Activated T-cell treated with anti-CD3 and anti-CD28 coated beads for 4 hours (primary cell): ENCODE measurements at regions not wholly inside any gene's neighbourhood (a gene's known extent, or its start where the extent isn't known, plus 50 kb on each side); places are given as distances from the start of the nearest gene placed in this dataset.
"Not testable (repeated sequence)": the region's sequence is repeated elsewhere in the genome, so short reads cannot be mapped to it uniquely, and the experiment has no call there.

ENCODE experiments used
- DNase-seq: peaks from one replicate; pipeline ENCODE4 v3.0.0-alpha.2; 2020

DNA sequence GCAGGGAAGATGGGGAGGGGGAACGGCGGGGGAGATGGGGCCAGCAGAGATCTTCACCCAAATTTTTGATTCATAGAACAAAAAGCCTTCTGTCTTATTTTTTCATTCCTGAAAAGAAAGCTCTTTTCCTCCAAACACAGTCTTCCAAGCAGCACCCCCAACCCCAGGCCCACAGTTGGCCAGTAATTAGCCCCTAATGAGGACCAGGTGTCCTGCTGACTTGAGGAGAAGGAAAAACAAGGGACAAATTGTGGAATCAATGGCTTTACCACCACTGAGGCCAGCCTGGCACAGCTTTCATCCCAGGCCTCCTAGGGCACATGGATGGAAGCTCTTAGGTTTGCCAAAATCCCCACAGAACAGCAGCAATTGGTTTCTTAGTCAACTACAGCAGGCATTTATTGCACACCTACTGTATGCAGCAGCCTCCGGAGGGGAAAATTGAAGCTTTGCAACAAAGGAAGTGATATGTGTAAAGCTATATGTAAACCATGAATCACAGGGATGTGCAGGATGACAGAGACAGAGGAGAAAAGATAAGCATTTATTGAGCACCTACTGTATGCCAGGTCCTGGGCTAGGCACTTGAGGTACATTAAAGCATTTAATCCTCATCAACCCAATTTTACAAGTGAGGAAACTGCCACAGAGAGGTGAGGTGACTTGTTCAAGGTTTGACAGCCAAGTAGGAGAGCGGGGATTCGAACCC is 199.5 kb downstream of the TBC1D2B start:
- no peak for DNase-seq

DNA sequence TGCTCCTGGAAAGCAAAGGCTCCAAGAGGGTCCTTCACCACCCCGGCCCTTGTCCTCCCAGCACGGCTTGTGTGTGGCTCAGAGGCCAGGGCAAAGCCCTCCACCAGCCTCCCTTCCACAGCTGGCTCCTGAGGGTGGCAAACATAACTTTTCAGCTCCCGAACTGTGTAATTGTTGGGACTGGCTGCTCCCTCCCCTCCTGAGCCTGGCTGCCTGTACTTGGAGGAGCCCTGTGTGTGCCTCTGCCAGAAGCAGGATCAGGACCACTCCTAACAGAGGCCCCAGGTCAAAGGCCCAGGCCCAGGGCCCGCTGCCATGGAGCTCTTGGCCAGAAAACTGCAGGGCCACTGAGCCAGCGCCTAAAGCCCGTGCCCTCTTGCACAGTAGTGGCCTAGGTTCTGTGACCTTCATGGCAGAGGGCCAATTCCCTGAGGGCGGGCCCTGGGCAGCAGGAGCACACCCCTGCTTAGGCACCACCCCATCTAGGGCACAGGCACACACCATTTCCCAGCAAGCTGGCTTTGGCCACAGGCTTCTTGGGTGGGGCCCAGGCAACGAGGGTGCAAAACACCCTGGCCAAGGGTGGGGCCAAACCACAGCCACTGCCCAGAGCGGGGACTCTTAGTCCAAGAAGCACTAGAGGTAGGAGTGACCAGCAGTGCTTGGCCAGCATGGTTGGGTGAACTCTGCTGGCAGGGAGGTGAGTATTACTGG is 201.2 kb downstream of the TBC1D2B start:
- not testable (repeated sequence) for DNase-seq

DNA sequence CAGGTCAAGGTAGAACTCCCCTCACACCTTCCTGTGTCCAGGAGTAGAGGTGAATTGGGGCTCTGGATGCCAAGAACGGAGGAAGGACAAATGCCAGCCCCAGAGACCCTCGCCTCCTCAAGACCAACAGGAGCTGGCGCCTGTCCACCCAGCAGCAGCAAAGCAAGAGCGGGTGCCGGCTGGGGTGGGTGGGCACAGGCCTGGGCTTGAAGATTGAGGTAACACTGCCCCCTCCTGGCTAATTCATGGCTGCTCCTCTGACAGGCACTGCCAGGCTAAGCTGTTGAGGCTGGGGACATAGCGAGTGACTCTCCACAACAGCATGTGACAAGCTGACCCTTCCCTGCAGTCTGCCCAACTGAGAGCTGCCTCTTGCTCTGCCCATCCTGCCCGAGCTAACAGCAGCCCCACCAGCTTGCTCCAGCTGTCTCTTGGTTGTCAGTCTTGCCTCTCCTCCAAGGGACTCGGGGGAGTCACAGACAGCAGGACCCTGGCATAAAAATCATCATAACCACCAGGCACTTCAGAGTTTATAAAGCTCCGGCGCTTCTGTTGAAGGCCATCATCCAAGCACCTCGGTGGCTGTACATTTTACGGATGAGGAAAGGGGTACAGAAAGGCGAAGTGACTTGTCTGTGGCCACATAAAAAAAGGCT is 202.3 kb downstream of the TBC1D2B start:
- peak; percentile 16 for DNase-seq

DNA sequence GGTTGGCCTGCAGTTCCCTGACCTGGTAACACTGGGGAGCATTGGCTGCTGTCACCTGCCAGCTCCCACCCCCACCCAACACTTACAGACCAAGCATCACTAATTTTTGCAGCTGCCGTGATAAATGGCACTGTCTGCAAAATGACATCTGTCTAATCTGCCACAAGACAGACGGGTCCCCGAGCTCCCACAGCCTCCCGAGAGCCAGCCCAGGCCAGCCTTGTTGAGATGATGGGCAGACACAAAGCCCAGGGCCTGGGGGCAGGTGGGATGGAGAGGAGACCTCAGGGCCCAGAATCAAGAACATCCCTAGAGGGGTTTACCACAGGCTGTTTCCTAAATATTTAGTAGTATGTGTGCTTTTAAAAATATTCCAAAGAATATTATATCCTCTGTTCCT is 203.4 kb downstream of the TBC1D2B start:
- no peak for DNase-seq

- not testable (repeated sequence) for DNase-seq
Measured at GRCh38 chr15:77872521-77873425, 204.7 kb downstream of the TBC1D2B start.

DNA sequence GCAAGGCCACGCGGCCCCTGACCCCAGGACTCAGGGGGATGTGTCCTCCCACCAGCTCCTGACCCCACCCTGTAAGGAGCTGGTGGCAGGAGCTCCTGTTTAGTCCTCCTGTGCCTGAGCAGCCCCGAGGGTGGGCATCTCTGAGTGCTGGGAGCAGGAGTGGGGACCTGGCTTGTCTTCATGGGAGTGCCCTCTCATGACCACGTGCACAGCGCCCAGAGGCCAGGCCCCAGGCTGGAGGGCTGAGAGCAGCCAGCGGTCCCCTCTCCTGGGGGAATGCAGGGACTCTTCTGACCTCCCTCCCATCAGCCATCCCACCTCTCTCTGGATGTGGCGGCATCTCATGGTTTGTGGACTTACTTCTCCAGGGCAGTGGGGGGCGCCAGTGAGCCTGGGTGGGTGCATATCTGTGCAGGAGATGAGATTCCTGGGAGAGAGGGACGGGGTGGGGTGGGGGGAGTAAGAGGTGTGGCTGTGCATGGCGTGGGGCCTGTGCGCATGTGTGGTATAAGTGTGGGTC is 205.6 kb downstream of the TBC1D2B start:
- no peak for DNase-seq

DNA sequence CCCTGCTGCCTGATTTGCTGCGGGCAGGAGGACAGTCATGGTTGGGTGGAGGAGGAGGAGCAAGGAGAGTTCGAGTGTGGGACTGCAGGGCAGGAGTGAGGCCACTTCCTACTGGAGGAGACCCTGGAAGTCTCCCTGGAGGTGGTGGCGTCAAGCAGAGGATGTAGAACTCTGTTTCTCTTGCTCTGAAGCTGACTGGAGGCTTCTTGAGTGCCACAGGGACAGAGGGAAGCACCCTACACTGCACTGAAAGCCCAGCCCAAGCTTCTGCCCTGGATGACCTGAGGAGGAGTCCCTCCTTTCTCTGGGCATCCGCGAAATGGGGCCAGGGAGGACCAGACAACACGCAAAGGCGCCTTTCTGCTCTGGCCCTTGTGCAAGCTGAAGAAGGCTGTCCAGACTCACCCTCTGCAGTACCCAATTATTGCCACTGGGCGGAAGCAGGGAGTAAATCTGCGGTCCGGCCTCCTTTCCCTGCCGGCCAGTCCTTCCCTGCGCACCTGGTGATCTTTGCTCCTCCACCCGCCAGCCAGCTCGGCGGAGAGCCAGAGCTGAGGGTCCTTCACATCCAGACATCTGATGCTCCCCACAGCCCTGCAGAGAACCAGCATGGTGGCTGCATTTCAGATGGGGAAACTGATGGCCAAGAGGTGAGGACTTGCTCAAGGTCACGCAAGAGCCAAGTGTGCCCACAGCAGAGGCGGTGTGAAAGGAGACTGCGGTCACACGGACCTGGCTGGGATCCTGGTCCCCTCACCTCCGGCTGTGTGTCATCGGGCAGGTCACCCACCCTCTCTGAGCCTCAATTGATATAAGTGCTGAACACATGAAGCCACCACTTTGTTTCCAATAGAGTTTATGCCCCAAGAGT is 207.1 kb downstream of the TBC1D2B start:
- peak; percentile 5 for DNase-seq

GRCh38 chr15:77869021-77869895 is 208.3 kb downstream of the TBC1D2B start:
- DNase-seq, result no peak

- not testable (repeated sequence) for DNase-seq
Measured at GRCh38 chr15:77868048-77868629, 209.4 kb downstream of the TBC1D2B start.

DNA sequence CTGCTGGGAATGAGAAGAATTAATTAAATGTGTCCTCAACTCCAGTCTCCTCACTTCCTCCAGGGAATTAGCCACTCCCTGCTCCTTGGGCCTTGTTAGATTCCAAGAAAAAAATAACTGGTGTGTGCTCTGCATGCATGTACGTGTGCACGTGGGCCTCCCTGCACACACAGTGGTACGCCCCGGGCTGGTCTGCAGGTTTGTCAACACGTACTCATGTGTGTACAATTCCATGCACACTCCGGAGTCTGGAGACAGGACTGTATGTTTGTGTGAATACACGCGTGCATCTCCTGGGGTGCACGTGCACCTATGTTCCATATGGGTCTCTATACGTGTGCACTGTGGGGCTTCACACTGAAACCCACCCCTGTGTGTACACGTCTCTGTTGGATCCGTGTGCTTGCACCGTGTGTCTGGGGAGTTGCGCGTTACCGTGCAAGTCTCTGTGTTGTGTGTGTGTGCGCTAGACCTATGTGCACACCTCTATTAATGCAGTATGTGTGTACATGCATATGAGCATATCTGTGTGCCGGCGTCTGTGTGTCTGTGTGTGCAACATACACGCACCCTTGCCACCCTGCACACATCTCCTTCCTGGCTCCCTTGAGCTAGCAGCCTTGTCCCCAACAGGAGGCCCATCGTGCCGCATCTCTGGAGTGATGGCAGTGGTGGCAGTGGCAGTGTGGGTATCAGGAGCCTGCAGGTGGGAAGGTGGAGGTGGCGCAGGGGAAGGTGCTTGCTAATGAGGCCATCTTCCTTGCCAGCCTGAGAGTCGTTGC is 210.1 kb downstream of the TBC1D2B start:
- DNase-seq, result no peak

GRCh38 chr15:77866596-77867125 is 210.8 kb downstream of the TBC1D2B start:
- no peak for DNase-seq

DNA sequence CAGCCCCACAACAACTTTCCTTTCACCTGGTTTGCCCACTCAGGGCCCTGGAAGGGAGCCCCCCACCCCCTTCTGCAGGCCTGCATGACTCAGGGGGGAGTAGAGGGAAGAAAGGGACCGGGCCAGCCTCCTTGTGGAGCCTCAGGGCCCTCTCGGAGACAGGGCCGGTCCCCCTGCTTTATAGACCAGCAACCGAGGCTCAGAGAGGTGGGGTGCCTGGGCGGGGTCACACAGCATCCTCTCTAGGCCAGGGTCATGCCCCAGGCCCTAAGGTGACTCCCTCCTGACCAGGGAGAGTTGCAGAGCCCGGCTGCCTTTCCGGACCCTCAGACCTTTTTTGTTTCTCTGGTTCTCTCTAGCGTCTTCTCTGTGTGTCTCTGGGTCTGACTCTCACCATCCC is 211.3 kb downstream of the TBC1D2B start:
- no peak for DNase-seq

DNA sequence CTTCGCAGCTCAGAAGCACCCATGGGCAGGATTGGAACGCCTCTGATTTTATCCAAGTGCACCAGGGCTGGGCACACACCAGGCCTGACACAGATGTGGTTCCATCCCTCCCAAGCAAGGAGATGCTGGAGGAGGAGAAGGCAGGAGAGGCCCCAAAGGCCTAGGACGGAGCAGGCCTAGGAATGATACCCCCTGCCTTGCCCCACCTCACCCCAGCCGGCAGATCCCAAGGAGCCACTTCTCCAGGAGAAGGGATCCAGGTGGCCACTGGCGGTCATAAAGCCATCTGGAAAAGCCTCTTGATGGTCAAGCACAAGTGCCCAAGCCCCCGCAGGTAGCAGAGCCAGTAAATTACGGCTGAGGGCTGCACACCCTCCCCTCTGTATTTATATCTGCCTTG is 211.8 kb downstream of the TBC1D2B start:
- DNase-seq, result no peak

- DNase-seq, result no peak
Measured at GRCh38 chr15:77865106-77865610, 212.4 kb downstream of the TBC1D2B start.

- DNase-seq, result no peak
Measured at GRCh38 chr15:77864211-77865105, 213.1 kb downstream of the TBC1D2B start.

GRCh38 chr15:77863491-77864105 is 213.9 kb downstream of the TBC1D2B start:
- DNase-seq, result no peak

DNA sequence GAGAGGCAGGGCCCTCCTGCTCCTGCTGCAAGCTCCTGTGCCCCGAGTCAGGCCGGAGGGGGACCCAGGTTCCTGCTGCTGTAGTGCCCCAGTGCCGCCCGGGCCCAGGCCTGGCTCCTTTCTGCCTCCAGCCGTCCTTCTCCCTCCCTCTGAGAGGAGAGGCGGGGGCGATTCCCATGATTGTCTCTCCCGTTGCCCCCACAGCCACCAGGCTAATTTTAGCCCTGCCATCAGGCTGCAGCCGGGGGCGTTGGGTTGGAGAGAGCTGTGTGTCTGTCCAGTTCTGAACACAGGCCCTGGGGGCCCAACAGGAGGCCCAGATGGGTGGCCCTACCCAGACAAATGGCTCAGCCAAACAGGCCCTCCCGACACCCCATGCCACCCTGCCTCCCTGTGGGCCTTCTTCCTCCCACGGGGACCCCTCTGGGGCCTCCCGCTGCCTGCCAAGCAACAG is 214.8 kb downstream of the TBC1D2B start:
- no peak for DNase-seq
